ENCODE measurements at regions not wholly inside any gene's neighbourhood (a gene's known extent, or its start where the extent isn't known, plus 50 kb on each side); places are given as distances from the start of the nearest gene placed in this dataset.

GRCh38 chr21:20646431-20647165 is 351.6 kb upstream of the NCAM2 start:
- TF ChIP-seq CTCF (IDR thresholded peaks at IDR 0.05; ENCODE audit: extremely low read depth in 1 of 2, insufficient read depth in 1 of 2, low read depth in 1 of 2, low read length in 2 of 2), result no peak
- no peak for TF ChIP-seq EZH2 (IDR thresholded peaks at IDR 0.05; ENCODE audit: borderline replicate concordance, low read depth, low read length, severe bottlenecking)
- TF ChIP-seq FOS (IDR thresholded peaks at IDR 0.05; ENCODE audit: borderline replicate concordance, insufficient read depth, low read length), result no peak

All from endothelial cell of umbilical vein (primary cell).